T-helper 1 cell (primary cell): ENCODE measurements at regions not wholly inside any gene's neighbourhood (a gene's known extent, or its start where the extent isn't known, plus 50 kb on each side); places are given as distances from the start of the nearest gene placed in this dataset.

Experiments
- DNase-seq, 5 donors: peaks; one replicate each; pipeline ENCODE4 v3.0.0-alpha.2; 2012 to 2020

DNA sequence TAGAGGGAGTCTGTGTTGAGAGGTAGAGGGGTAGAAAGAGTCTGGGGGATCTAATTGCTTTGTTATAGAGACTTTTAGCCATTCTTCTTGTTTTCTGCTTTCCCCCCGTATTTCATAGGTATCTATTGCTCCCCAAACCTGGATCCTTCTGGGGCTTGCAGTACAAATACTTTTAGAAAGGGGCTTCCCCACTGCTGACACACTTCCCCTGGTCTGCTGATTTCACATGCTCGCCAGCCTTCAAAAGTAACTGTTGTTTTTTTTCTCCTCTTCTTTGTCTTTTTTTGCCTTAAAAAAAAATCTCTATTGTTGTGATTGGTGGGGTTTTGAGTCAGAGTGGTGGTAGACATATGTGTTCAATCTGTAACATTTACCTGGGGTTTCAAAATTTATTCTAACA, 300.6 kb upstream of the AZI2 start:
- no peak for DNase-seq

DNA sequence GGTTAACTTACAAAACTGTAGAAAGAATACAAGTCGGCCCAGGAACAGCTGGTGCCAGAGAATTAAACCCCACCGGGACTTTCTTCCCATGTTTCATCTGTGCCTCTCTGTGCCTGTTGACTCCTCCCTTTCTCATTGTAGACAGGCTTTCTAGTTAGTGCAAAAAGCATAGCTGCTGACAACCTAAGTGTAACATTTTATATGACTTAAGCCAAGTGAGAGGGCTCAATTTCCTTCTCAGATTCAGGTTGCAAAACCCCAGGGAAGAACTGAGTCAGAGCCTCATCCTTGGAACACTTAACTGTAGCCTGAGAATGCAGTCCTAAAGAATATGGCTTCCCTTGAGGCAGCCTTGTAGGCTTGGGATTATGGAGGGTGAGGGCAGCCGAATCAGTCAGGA, 302.5 kb upstream of the AZI2 start:
- DNase-seq: no peak

DNA sequence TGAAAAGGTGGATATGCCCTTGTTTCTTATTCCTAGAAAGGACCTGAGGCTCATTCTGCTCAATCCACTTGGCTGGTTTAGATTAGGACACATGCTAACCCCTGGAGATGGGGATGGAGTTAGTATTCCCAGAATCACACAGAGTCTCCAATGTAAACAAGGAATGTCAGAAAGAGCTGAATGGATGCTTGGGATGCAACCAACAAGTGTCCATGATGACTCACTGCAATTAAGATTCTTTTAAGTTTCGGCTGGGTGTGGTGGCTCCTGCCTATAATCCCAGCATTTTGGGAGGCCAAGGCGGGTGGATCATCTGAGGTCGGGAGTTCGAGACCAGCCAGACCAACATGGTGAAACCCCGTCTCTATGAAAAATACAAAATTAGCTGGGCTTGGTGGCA, 315.5 kb upstream of the AZI2 start:
- DNase-seq: no peak

DNA sequence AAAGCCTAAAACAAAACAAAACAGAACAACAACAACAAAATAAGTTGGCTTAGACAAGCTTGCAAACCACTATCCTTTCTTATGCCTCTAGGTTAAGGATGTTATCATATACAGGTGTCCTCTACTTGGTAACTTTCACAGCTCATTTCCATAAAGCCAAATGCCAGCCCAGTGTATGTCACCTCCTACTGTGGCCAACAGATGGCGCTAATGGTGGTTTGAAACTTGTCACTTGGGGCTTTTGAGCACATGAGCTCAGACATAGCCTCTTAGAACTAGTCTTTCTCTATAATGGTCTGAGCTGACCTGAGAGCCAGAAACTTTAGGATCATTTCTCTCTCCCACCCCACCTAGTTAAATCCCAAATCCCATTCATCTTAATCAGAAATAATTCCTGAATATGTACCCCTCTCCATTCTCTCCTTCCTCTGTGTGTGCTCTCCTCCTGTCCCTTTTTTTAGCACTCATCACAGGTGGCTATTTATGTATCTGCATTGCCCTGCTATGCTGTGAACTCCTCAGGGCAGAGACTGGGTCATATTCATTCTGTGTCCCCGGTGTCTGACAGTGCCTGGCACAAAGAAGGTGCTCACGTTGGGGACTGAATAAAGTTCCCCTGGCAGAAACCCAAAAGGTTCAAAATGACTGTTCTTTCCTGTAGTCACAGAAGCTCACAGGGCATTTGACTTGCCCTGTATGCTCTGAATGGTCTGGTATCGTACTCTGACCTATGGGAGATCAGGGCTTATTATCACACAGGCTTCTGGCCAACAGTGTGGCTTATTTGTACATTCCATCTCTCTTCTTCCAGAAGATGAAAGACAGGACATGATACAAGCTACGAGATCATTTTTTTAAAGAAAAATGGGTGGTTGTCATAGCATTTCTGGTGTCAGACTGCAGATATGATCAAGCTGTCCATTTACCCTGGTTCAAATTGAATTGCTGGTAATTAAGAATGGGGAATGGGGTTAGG, 319.3 kb upstream of the AZI2 start:
- peak in 3 of 5 donors; percentile 4 to 66 (median 19) for DNase-seq

DNA sequence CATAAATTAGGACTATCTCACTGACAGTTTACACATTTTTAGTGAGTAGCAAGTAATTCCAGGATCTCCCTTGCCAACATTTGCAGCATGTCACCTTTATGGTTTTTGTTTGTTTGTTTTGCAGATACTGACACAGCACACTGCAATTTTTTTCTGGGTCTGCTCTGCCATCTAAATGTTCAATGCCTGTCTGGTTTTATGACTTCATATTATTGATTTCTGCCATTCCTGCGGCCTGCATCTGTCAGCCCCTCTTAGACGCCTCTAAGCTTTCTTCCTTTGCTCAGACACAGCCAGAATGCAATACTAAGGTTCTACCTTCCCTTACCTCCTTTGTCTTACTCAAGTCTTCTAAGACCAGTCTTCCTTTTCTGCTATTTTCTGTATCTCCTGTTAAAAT, 321.2 kb upstream of the AZI2 start:
- DNase-seq: no peak

DNA sequence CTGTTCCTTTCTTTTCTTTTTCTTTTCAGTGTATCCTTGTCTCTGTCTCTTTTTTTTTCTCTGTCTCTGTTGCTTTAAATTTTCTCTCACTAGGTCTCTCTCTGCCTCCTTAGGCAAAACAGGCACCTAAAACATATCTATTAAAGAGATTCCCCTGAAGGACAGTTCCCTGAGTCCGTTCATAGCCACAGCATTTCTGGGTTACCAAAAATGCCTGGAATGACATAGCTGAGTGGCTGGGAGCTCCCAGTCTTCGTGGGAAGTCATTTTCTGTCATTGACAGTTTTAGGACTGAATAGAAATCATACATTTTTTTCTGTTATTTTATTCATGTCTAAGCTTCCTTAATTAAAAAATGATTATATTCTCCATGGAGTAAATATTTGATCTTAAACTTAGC, 323.8 kb upstream of the AZI2 start:
- DNase-seq: no peak

DNA sequence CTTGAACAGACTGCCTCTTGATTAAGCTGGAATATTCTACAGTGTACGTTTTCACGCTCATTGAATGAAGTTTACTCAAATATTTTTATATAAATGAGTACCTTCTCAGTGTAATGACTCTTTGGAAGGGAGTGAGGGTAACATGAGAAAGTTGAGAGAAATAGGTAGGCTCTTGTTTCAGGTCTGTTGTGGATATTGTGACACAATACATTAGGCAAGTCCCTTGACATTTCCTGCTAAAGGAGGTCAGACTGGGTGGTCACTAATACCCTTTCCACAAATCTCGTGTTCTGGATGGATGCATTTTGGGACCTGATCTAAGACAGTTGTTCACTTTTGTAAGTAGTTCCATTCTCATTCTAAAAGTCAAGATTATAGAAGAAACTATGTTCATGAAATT, 324.8 kb upstream of the AZI2 start:
- no peak for DNase-seq

DNA sequence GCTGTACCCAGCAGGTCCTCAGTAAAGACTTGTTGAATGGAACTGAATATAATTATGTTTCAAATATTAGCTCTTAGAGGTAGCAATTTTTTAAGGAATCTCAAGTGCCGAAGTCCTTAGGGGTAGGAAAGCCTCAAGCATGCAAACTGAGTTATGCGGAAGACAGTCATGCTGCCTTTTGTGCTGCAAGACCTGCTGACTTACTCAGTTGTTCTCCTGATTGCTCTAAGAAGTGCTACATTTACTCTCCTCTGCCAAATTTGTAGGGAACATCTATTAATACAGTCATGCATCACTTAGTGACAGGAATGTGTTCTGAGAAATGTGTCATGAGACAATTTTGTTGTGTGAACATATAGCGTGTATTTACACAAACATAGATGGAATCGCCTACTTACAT, 325.6 kb upstream of the AZI2 start:
- no peak for DNase-seq

DNA sequence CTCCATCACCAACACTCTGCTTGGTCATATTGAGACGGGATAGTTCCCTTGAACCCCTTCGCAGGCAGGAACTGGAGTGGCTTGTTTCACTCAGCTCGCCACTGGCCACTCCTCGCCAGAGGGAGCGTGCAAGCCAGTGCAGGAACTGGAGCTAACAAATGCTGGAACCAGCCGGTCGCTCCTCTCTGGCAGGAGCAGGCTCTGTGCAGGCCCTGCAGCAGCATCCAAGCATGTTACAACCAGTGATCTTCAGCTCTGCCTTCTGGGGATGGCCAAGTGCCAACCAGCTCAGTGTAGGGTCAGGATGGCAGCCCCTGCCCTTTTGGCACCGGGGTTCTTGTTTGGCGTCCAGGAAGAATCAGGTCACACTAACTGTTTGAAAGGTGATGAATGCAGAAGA, 329.0 kb upstream of the AZI2 start:
- no peak for DNase-seq

DNA sequence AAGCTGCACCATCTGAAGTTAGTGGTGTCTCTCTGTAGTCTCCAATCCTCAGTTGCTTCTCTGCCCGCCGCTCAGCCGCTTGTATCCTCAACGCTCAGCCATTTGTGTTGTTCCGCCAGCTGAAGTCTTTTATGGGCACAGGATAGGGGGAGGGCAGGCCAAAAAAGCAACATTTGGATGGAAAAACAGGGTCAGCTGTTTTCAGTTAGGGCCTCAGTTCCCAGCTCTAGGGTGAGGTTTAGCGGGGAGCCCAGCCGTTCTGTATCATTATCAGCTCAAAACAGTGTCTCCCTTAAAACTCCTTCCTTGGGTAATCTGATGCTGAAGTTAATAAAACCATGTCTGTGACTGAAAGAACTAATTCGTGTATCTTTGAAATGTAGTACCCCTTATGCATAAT, 329.5 kb upstream of the AZI2 start:
- DNase-seq: no peak

DNA sequence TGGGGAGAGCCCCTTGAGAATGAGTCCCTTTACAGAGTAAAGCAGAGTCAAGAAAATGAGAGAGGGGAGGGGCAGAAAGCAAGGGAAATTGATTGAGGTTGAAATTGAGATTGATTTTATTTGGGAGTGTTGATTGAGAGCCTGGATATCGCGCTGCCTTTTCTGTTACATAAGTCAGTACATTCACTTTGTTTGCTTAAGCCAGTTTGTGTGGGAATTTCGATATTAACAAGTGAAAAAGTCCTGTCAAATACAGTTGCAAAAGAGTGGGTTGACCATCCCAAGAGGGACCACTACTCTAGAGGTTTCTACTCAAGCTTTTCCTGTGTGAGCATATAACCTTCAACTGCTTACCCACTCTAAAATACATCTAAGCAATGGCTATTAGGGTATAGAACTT, 331.4 kb upstream of the AZI2 start:
- no peak for DNase-seq

DNA sequence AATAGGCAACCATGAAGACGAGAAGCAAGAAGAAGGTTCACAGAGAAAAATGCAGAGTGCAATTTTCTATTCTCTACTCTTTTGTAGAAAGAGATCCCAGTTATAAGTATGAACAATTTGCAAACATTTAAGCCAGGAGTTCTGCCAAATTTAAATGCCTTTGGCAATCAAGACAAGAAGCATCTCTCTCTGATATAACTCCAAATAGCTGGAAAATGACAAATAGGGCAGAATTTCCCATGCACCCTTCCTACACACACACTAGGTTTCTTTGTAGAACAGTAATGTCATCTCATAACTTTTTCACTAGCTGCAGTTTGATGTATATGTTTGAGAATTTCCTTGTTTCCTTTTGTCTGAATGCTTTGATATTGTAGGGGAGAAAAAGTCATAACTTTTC, 333.5 kb upstream of the AZI2 start:
- no peak for DNase-seq

DNA sequence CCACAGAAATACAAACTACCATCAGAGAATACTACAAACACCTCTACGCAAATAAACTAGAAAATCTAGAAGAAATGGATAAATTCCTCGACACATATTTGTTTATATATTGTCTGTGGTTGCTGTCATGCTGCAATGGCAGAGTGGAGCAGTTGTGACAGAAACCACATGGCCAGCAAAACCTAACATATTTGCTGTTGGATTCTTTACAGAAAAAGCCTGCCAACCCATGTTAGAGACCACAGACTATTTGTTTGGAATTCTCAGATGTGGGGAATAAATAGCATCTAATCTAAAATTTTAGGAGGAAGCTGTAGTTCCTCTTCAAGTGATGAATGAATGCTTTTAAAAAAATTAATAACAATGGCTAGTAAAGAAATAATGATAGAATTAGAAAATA, 341.6 kb upstream of the AZI2 start:
- DNase-seq: no peak

DNA sequence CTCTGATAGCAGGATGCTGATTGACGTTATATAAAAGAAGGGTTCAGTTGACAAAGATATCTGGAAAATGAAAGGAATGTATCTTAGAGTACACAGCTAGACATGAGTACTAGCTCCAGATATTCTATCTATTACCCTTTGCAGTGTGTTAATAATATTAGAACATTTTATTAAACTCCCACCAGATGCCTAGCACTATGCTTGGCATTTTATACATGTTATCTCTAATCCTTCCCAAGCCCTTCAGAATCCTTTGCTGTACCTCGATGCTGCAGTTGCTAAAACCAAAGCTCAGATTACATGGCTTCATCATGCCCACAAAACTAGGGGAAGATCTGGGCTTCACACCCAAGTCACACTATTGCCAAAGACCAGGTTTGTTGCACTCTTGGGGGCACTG, 350.1 kb upstream of the AZI2 start:
- no peak for DNase-seq

DNA sequence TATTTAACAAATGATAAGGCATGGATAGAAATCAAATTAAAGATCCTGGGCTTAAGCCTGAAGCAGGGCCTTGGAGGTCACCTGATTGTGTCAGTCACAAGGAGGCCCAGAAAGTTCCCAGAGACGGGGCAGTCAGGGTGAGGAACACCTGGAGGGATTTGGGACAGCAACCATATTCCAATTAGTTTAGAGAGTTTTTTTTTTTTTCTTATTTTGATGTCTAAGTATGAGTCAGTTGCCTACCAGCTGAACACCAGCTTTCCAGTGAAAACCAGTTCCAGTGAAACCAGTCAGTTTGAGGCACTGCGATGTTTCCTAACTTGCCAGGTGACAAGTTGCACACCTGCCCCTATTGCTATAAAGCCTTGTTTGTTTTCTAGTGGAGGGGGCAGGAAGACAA, 350.7 kb upstream of the AZI2 start:
- no peak for DNase-seq

DNA sequence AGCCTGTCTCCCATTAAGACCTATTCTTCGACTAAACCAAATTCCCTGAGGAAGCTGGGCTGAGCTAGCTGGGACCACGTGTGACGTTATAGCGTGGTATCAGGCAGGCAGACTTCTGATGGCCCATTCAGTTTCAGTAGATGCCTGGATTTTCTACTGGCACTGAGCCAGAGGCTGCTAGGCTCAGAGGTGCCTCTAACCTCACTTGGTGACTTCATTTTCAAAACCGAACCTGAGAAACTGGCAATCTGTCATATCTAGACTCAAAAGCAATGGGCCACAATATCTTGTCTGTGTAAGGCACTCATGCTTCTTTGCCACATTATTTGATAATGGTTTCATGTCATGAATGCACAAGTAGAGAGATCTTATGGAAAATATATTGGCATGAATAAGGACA, 352.1 kb upstream of the AZI2 start:
- DNase-seq: no peak

DNA sequence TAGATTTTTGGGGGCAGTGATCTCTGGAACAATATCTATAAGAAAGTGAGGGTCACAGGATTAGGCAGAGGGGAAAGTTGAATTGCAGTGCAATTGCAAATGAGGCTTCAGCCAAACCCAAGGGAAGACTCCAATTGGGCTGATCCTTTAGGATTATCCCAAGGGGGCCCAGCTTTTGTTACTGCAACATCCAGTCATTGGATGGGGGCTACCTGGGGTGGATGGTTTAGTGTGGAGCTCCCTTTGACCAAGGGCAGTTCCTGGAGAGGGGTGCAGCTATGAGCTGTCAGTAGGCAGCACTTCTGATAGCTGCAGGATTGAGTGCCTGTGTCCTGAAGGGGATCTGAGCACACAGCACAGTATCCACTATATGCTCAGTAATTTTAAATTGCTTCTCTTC, 355.2 kb upstream of the AZI2 start:
- DNase-seq: no peak

DNA sequence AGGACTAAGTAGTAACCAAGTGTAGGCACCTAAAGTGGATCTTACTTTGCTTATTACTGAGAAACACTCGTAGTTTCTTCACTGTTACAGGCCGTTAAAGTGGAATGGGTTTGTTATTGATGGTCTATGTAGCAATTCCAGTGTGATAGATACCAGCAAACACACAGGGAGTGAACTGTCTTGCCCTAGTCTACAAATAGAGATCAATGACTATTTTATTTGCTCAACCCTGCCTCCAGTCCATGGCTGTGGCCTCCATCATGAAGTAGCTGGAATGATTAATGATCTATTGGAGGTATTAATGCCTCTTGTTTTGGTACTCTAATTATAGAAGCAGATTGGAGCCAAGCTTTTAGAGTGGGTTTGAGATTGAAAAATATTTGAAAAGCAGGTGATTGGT, 362.7 kb upstream of the AZI2 start:
- no peak for DNase-seq

DNA sequence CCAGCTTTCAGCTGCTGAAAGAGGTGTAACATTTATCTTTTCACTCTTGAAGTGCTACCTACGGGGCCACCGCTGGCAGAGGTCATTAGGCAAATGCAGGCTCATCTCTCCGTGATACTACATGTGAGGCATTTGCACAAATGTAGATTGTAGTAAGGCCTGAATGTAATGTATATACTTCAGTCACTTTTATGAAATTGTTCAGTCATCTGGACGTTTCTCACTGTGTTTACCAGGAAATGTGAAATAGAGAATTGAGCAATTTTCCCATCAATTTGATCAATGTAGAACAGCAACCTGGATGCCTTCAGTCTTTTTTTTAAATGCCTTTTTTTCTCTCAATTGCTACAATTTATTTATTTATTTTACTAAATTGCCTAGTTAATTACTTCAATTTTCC, 368.3 kb upstream of the AZI2 start:
- no peak for DNase-seq

DNA sequence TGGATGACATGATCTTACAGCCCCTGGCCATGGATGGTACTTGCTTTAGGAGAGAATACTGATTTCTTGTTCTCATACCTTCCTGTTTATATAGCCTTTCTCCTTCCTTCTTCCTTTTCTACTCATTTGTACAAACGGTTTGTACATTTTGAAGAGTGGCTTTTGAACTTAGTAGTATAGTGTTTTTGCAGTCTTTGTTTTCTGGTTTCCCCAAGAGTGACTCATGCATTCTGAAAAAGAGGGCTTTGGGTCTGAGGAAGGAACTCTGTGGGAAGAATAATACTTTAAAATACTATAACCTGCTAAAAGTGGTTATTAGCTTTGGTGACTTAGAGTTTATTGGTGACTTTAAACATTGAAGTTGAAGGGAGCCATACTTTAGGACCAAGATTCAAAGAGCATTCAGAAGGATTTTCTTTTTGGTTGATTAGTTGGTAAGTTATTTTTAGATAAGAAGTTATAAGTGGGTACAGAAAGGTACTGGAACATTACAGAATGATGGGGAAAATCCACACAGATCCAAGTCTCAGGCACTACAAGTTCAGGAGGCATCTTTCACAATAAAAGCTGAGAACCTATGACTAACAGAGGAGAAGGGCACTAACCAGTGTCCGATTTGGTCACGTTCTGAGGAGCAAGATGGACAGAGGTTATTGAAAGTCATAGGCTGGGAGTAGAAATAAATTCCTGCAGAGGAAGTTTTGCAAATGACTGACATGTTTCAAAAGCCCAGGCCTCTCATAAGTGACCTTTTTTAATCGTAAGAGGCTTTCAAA, 369.6 kb upstream of the AZI2 start:
- no peak for DNase-seq

DNA sequence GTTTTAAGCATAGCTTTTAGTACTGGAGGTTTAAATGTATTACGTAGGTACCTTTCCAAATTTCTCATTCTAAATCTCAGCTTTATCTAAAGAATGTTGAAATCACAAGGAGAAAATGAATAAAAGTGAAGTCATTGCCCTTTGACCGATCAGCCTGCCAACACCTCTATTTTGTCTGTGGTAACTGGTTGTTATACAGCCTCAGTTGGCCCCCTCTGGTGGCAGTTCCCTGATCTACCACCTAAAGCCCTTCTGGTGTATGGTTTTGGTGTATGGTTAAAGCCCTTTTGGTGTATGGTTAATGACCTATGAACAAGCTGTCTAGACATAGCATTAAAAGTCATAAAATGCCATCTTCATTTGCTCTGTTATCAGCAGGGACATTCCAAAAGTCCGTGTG, 378.2 kb upstream of the AZI2 start:
- peak in 1 of 5 donors; percentile 8 for DNase-seq

DNA sequence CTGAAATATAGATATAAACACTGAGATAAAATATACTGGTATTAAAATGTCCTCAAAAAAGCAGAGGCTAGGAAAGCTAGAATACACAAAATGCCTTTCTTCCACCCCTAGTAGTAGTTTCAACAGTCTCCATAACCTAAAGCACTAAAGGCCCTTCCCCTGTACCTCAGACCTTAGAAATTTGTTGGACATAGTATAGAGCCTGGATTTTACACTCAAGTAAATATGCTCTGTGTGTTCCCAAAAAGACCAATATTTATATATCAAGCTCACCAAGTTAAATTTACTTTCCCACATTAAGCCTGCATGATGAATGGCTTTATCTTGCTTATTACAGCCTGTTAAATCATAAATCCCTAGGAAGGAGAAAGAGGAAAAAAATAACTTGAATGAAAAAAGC, 378.7 kb upstream of the AZI2 start:
- DNase-seq: no peak

DNA sequence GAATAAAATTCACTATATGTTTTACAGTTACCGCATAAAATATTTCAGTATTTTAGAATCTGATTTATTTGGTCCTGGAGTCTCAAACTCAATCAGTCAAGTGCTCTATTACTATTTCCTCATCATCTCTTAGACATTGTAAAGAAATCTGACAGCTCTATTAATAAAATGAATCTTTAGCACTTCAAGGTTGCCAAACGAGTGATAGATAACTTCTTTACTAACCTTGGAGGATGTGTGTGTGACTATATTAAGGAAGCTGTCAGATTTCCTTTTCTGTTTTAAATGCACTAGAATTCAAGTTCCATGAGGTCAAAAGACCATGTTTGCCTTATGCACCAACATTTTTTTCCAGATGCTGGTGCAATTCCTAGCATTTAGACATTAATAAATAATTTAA, 389.8 kb upstream of the AZI2 start:
- no peak for DNase-seq

DNA sequence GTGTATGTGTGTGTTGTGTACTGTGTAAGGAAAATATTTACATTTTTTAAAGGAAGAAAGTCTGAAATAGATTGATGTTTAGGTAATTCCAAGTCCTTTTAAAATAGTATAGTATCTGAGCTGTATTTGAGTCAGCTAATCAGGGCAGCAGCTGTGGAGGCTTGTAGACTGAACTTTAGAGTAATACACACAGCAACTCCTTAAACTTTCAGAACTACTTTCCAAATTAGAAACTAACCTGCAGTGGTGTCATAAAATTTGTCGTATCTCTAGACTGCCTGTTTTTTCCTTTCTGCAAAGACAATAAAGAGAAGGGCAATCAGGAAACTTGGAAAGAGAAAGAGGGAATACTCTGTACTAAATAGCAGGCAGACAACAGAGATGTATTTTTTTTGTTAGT, 391.0 kb upstream of the AZI2 start:
- no peak for DNase-seq
